Spleen (tissue), 7 donors: ENCODE measurements at regions not wholly inside any gene's neighbourhood (a gene's known extent, or its start where the extent isn't known, plus 50 kb on each side); places are given as distances from the start of the nearest gene placed in this dataset.

ENCODE experiments used
- POLR2A ChIP-seq, 3 donors: fragments of 450-650 bp; IDR thresholded peaks; one replicate each; pipeline ENCODE4 v1.5.1; 2017; ENCODE audit warnings: antibody characterized with exemption in 3 of 3, mild to moderate bottlenecking in 1 of 3
- POLR2AphosphoS5 ChIP-seq, 3 donors: sonication (generic); formaldehyde crosslinking; IDR thresholded peaks; one replicate each; pipeline ENCODE4 v1.5.1; 2017; ENCODE audit warnings: antibody characterized with exemption in 3 of 3
- TF ChIP-seq, protein P1 (sequence below), 11 experiments: fragments of 200-600 bp in 7 of 11; fragments of 450-650 bp in 4 of 11; sonication (generic) in 4 of 11; IDR thresholded peaks in 8 of 11; conservative IDR thresholded peaks in 3 of 11; 1 replicate in 7 of 11; 2 replicates in 4 of 11; pipeline versions ENCODE4 v1.4.0 to v1.8.0; 2016 to 2021; ENCODE audit warnings: antibody characterized with exemption in 11 of 11, inconsistent platforms in 4 of 11, mild to moderate bottlenecking in 1 of 11
- donor health status: DM: no; HTN: no; CAD: no; lungs with moderate emphysema.
- donor health status: DM: no; HTN: no; CAD: no.
- donor health status: DM: no; HTN: no; CAD: no.

- TF ChIP-seq, protein P1, sequence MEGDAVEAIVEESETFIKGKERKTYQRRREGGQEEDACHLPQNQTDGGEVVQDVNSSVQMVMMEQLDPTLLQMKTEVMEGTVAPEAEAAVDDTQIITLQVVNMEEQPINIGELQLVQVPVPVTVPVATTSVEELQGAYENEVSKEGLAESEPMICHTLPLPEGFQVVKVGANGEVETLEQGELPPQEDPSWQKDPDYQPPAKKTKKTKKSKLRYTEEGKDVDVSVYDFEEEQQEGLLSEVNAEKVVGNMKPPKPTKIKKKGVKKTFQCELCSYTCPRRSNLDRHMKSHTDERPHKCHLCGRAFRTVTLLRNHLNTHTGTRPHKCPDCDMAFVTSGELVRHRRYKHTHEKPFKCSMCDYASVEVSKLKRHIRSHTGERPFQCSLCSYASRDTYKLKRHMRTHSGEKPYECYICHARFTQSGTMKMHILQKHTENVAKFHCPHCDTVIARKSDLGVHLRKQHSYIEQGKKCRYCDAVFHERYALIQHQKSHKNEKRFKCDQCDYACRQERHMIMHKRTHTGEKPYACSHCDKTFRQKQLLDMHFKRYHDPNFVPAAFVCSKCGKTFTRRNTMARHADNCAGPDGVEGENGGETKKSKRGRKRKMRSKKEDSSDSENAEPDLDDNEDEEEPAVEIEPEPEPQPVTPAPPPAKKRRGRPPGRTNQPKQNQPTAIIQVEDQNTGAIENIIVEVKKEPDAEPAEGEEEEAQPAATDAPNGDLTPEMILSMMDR (IDR thresholded peaks at IDR 0.05 in 8 of 11, conservative IDR thresholded peaks at IDR 0.05 in 3 of 11) = no peak
- TF ChIP-seq POLR2AphosphoS5 (IDR thresholded peaks at IDR 0.05) (no peak), POLR2A (IDR thresholded peaks at IDR 0.05) (no peak)
Measured at GRCh38 chr3:181998828-181999227, 287.1 kb downstream of the SOX2 start.
